Activated CD8-positive, alpha-beta T cell treated with anti-CD3 and anti-CD28 coated beads, Interleukin-2, amount 10 ng/mL, durations not matched to agents 7 days and 5 days (primary cell): ENCODE measurements at regions not wholly inside any gene's neighbourhood (a gene's known extent, or its start where the extent isn't known, plus 50 kb on each side); places are given as distances from the start of the nearest gene placed in this dataset.

Experiments
- ATAC-seq: fragments of 150-1000 bp; cut with Tn5 transposase; one replicate; pipeline ENCODE4 v1.10.0; 2021; ENCODE audit warnings: moderate library complexity
- CTCF ChIA-PET: fragments of 350-600 bp; sonication (Branson Sonifier 250); formaldehyde crosslinking; loops from one replicate; lab custom pipeline; 2021; ENCODE audit warnings: antibody characterized with exemption; lab: Charles Lee
- POLR2A ChIA-PET: fragments of 350-600 bp; sonication (Branson Sonifier 250); formaldehyde crosslinking; loops from one replicate; lab custom pipeline; 2021; ENCODE audit warnings: antibody characterized with exemption; lab: Charles Lee
- DNase-seq: peaks from one replicate; pipeline ENCODE4 v3.0.0-alpha.2; 2020
- H3K27ac Mint-ChIP-seq: one replicate; pipeline ENCODE4 v1.8.0; 2021; ENCODE audit warnings: mild to moderate bottlenecking, mixed read lengths
- H3K27me3 Mint-ChIP-seq: one replicate; pipeline ENCODE4 v1.8.0; 2021; ENCODE audit warnings: low read depth, mixed read lengths
- H3K36me3 Mint-ChIP-seq: one replicate; pipeline ENCODE4 v1.8.0; 2021; ENCODE audit warnings: low read depth, mixed read lengths
- H3K4me1 Mint-ChIP-seq: one replicate; pipeline ENCODE4 v1.8.0; 2021; ENCODE audit warnings: low read depth, mixed read lengths
- H3K4me3 Mint-ChIP-seq: one replicate; pipeline ENCODE4 v1.8.0; 2021; ENCODE audit warnings: mild to moderate bottlenecking, mixed read lengths
- H3K9me3 Mint-ChIP-seq: one replicate; pipeline ENCODE4 v1.8.0; 2022; ENCODE audit warnings: mixed read lengths; ENCODE audit not compliant: insufficient read depth

DNA sequence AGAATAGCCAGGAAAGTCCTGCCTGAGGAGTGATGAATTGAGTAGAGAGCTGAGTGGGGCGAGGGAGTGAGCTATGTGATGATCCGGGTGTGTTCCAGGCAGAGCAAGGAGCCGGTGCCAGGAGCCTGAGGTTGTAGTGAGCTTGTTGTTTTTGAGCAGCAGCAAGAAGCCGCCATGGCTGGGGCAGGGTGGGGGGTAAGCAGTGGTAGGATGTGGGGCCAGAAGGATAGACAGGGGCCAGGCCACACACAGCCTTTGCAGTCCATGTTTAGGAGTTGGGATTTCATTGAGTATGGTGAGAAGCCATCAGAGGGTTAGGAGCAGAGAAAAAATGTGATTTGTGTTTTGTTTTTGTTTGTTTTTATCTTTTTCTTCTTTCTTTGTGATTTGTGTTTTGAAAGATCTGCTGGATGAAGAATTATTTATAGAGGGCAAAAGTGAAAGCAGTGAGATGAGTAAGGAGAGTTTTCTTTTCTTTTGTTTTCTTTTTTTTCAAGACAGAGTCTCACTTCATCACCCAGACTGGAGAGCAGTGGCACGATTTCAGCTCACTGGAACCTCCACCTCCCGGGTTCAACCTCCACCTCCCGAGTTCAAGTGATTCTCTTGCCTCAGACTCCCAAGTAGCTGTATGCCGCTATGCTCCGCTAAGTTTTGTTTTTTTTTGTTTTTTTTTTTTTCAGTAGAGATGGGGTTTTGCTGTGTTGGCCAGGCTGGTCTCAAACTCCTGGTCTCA lies 92.3 kb upstream of the BCAT1 start:
- peaks cover 4% of the 10 kb centered on the region for H3K36me3 Mint-ChIP-seq
- H3K4me3 Mint-ChIP-seq = no peak overlapping the region
- peaks cover 7% of the 10 kb centered on the region for H3K27me3 Mint-ChIP-seq
- H3K27ac Mint-ChIP-seq = no peak overlapping the region
- DNase-seq (no peak), ATAC-seq (no peak)
- ChIA-PET CTCF (no interaction called here), POLR2A (interaction anchor here (1.2 kb wide), 1 partner anchor 10 kb away, joined by 4 read pairs; no protein-coding TSS in a partner anchor)
- peaks cover 8% of the 10 kb centered on the region for H3K9me3 Mint-ChIP-seq
- H3K4me1 Mint-ChIP-seq = peaks cover 7% of the 10 kb centered on the region

DNA sequence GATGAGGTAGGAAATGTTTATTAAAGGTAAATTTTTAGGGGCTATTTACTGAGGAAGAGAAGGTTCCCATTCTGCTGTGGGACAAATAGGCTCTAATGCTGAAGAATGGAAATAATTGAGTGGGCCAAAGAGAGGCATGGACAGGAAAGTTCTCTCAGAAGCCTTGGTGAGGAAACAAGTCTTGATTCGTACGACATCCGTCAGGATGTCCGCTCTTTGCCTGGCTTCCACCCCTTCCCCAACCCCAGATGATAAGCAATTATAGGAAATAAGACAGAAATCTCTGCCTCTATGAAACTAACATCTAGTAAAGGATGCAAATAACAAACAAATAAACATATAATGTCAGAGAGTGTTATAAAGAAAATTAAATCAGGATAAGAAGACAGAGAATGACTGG lies 91.7 kb upstream of the BCAT1 start:
- ChIA-PET POLR2A (interaction anchor here (1.2 kb wide), 1 partner anchor 11 kb away, joined by 4 read pairs; no protein-coding TSS in a partner anchor), CTCF (interaction anchor here (0.8 kb wide), 1 partner anchor 50 kb away, joined by 3 read pairs; no protein-coding TSS in a partner anchor)
- ATAC-seq (no peak), DNase-seq (no peak)
- H3K4me3 Mint-ChIP-seq = no peak overlapping the region
- H3K9me3 Mint-ChIP-seq = peaks cover 8% of the 10 kb centered on the region
- peaks cover 7% of the 10 kb centered on the region for H3K27me3 Mint-ChIP-seq
- H3K36me3 Mint-ChIP-seq = peaks cover 4% of the 10 kb centered on the region
- peaks cover 7% of the 10 kb centered on the region for H3K4me1 Mint-ChIP-seq
- H3K27ac Mint-ChIP-seq = no peak overlapping the region

DNA sequence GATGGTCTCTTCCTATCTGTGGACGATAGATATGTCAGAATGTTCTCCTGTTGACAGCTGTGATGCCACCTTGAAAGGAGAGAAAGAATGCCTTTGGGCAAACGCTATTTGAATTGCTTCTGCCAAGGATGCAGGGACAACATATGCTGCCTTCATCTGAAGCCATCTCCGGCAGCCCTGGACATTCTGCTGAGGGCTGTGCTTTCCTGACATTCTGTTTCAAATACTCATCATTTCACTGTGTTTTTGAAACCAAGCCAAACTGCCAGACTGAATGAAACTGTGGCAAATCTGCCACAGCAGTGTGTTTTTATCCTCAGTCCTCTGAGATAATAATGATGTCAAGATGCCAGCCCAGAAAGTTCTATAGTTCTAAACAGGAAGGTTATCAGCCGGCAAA lies 85.8 kb upstream of the BCAT1 start:
- no peak for ATAC-seq
- Mint-ChIP-seq H3K9me3 (no peaks in the 10 kb centered on the region), H3K4me3 (no peak overlapping the region), H3K36me3 (no peaks in the 10 kb centered on the region), H3K27me3 (peaks cover 12% of the 10 kb centered on the region), H3K4me1 (no peaks in the 10 kb centered on the region), H3K27ac (no peak overlapping the region)
- DNase-seq = no peak
- CTCF ChIA-PET = no interaction called here
- POLR2A ChIA-PET = no interaction called here

DNA sequence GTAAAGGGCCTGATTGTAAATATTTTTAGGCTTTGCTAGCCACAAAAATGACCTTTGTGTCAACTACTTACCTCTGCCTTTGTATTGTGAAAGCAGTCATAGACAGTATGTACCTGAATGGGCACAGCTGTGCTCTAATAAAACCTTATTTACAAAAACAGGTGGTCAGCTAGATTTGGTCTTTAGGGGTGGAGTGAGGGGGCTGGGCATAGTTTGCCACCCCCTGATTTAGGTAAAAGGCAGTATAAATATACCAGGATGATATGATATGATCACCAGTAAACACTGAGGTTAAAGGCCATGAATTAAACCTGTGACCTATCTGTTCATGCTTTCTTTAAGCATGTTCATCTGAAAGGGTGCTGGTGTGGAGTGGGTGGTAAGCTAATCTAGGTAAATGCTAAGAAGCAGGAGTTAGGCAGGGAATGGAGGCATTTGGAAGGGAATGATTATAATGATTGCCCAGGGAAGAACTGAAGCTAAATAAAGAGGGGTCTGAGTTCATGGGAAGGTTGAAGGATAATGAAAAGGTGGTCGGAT lies 77.1 kb upstream of the BCAT1 start:
- no peaks in the 10 kb centered on the region for H3K27me3 Mint-ChIP-seq
- H3K36me3 Mint-ChIP-seq = no peaks in the 10 kb centered on the region
- H3K9me3 Mint-ChIP-seq = no peaks in the 10 kb centered on the region
- ChIA-PET POLR2A (no interaction called here), CTCF (interaction anchor here (1.2 to 1.4 kb wide), 3 partner anchors 104 to 362 kb away, joined by 3 read pairs; no protein-coding TSS in a partner anchor)
- H3K4me1 Mint-ChIP-seq = no peaks in the 10 kb centered on the region
- DNase-seq (no peak), ATAC-seq (no peak)
- H3K4me3 Mint-ChIP-seq = no peak overlapping the region
- H3K27ac Mint-ChIP-seq = no peak overlapping the region

DNA sequence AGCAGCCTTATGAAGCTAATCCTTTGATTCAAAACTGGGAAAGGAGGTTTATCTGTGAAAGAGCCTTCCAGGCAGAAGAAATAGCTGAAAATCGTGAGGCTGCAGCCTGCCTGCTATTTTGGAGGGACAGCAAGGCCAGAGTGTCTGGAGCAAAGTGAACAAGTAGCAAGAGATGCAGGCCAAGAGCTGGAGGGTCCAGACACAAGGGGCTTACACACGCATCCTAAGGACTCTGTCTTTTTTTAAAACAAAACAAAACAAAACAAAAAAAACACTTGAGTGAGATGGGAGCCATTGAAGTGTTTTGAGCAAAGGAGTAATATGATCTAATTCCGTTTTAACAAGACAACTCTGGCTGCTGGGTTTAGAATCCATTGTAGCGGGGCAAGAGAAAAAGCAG lies 76.4 kb upstream of the BCAT1 start:
- H3K4me1 Mint-ChIP-seq = no peaks in the 10 kb centered on the region
- no peaks in the 10 kb centered on the region for H3K36me3 Mint-ChIP-seq
- DNase-seq (no peak), ATAC-seq (no peak)
- H3K27me3 Mint-ChIP-seq = peaks cover 2% of the 10 kb centered on the region
- no peaks in the 10 kb centered on the region for H3K9me3 Mint-ChIP-seq
- POLR2A ChIA-PET = no interaction called here
- no peak overlapping the region for H3K27ac Mint-ChIP-seq
- no peak overlapping the region for H3K4me3 Mint-ChIP-seq
- CTCF ChIA-PET = interaction anchor here (1.1 to 1.4 kb wide), 4 partner anchors 11 to 362 kb away, joined by 3 read pairs; no protein-coding TSS in a partner anchor

GRCh38 chr12:25023808-25024207 lies 74.9 kb upstream of the BCAT1 start:
- ATAC-seq = no peak
- Mint-ChIP-seq H3K4me3 (no peak overlapping the region), H3K4me1 (no peaks in the 10 kb centered on the region), H3K27me3 (peaks cover 2% of the 10 kb centered on the region), H3K27ac (no peak overlapping the region), H3K9me3 (no peaks in the 10 kb centered on the region), H3K36me3 (no peaks in the 10 kb centered on the region)
- CTCF ChIA-PET = no interaction called here
- POLR2A ChIA-PET = no interaction called here
- no peak for DNase-seq

- Mint-ChIP-seq H3K4me1 (no peaks in the 10 kb centered on the region), H3K36me3 (no peaks in the 10 kb centered on the region), H3K27me3 (peaks cover 5% of the 10 kb centered on the region), H3K4me3 (no peak overlapping the region), H3K27ac (no peak overlapping the region), H3K9me3 (no peaks in the 10 kb centered on the region)
- ChIA-PET CTCF (no interaction called here), POLR2A (no interaction called here)
- DNase-seq (no peak), ATAC-seq (no peak)
Observed at GRCh38 chr12:25020621-25021243, 71.8 kb upstream of the BCAT1 start.

DNA sequence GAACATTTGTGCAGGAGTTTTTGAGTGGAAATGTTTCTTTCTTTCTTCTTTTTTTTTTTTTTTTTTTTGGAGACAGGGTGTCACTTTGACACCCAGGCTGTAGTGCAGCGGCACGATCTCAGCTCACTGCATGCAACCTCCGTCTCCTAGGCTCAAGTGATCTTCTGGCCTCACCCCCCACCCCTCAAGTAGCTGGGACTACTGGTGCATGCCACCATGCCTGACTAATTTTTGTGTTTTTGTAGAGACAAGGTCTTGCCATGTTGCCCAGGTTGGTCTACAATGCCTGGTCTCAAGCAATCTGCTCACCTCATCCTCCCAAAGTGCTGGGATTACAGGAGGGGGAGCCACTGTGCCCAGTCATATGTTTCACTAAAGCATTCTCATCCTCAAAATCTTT lies 69.2 kb upstream of the BCAT1 start:
- POLR2A ChIA-PET = no interaction called here
- H3K27me3 Mint-ChIP-seq = peaks cover 5% of the 10 kb centered on the region
- no peaks in the 10 kb centered on the region for H3K9me3 Mint-ChIP-seq
- H3K4me3 Mint-ChIP-seq = no peak overlapping the region
- DNase-seq (no peak), ATAC-seq (no peak)
- H3K36me3 Mint-ChIP-seq = no peaks in the 10 kb centered on the region
- no peak overlapping the region for H3K27ac Mint-ChIP-seq
- no peaks in the 10 kb centered on the region for H3K4me1 Mint-ChIP-seq
- CTCF ChIA-PET = no interaction called here

- ChIA-PET CTCF (no interaction called here), POLR2A (no interaction called here)
- Mint-ChIP-seq H3K27ac (no peak overlapping the region), H3K36me3 (no peaks in the 10 kb centered on the region), H3K4me1 (no peaks in the 10 kb centered on the region), H3K9me3 (no peaks in the 10 kb centered on the region), H3K27me3 (peaks cover 5% of the 10 kb centered on the region), H3K4me3 (no peak overlapping the region)
- no peak for ATAC-seq
- no peak for DNase-seq
Observed at GRCh38 chr12:25017336-25017735, 68.4 kb upstream of the BCAT1 start.

- ATAC-seq (no peak), DNase-seq (no peak)
- POLR2A ChIA-PET = no interaction called here
- no peaks in the 10 kb centered on the region for H3K4me1 Mint-ChIP-seq
- H3K27ac Mint-ChIP-seq = no peak overlapping the region
- H3K36me3 Mint-ChIP-seq = no peaks in the 10 kb centered on the region
- H3K9me3 Mint-ChIP-seq = no peaks in the 10 kb centered on the region
- CTCF ChIA-PET = interaction anchor here (1.2 to 1.4 kb wide), 2 partner anchors 10 to 23 kb away, joined by 3 read pairs; no protein-coding TSS in a partner anchor
- H3K4me3 Mint-ChIP-seq = no peak overlapping the region
- peaks cover 2% of the 10 kb centered on the region for H3K27me3 Mint-ChIP-seq
Observed at GRCh38 chr12:25014961-25015360, 66.1 kb upstream of the BCAT1 start.

GRCh38 chr12:25013061-25013460 lies 64.2 kb upstream of the BCAT1 start:
- H3K4me1 Mint-ChIP-seq = no peaks in the 10 kb centered on the region
- POLR2A ChIA-PET = no interaction called here
- CTCF ChIA-PET = interaction anchor here (1.6 kb wide), 1 partner anchor 16 kb away, joined by 3 read pairs; no protein-coding TSS in a partner anchor
- H3K36me3 Mint-ChIP-seq = no peaks in the 10 kb centered on the region
- no peak overlapping the region for H3K27ac Mint-ChIP-seq
- H3K4me3 Mint-ChIP-seq = no peak overlapping the region
- DNase-seq (no peak), ATAC-seq (no peak)
- peaks cover 2% of the 10 kb centered on the region for H3K27me3 Mint-ChIP-seq
- no peaks in the 10 kb centered on the region for H3K9me3 Mint-ChIP-seq
